GM18499 (cell line): ENCODE measurements at regions not wholly inside any gene's neighbourhood (a gene's known extent, or its start where the extent isn't known, plus 50 kb on each side); places are given as distances from the start of the nearest gene placed in this dataset.
"Not testable (repeated sequence)": the region's sequence is repeated elsewhere in the genome, so short reads cannot be mapped to it uniquely, and the experiment has no call there.

ENCODE experiments used
- ATAC-seq: cut with Tn5 transposase; IDR thresholded peaks from one replicate; pipeline ENCODE4 v1.9.1; 2021; ENCODE audit warnings: moderate number of reproducible peaks; ENCODE audit not compliant: insufficient read depth, unreplicated experiment

- ATAC-seq: no peak
Observed at GRCh38 chr3:187889601-187890404, 144.5 kb upstream of the BCL6 start.

GRCh38 chr3:187890405-187890752 is 145.1 kb upstream of the BCL6 start:
- not testable (repeated sequence) for ATAC-seq

GRCh38 chr3:187896646-187897045 is 151.4 kb upstream of the BCL6 start:
- ATAC-seq: no peak

GRCh38 chr3:187899246-187899645 is 154.0 kb upstream of the BCL6 start:
- no peak for ATAC-seq

- no peak for ATAC-seq
Observed at GRCh38 chr3:187900993-187901755, 155.9 kb upstream of the BCL6 start.

- no peak for ATAC-seq
Observed at GRCh38 chr3:187902041-187902471, 156.8 kb upstream of the BCL6 start.

- no peak for ATAC-seq
Observed at GRCh38 chr3:187902936-187903335, 157.7 kb upstream of the BCL6 start.

- no peak for ATAC-seq
Observed at GRCh38 chr3:187903697-187904096, 158.4 kb upstream of the BCL6 start.

GRCh38 chr3:187906416-187906815 is 161.1 kb upstream of the BCL6 start:
- ATAC-seq: no peak

- no peak for ATAC-seq
Observed at GRCh38 chr3:187906920-187907319, 161.7 kb upstream of the BCL6 start.

GRCh38 chr3:187909866-187910265 is 164.6 kb upstream of the BCL6 start:
- no peak for ATAC-seq

GRCh38 chr3:187912007-187912406 is 166.7 kb upstream of the BCL6 start:
- ATAC-seq: no peak

GRCh38 chr3:187913617-187914033 is 168.4 kb upstream of the BCL6 start:
- no peak for ATAC-seq

GRCh38 chr3:187914231-187914630 is 169.0 kb upstream of the BCL6 start:
- ATAC-seq: no peak

GRCh38 chr3:187916072-187916471 is 170.8 kb upstream of the BCL6 start:
- ATAC-seq: no peak

- ATAC-seq: no peak
Observed at GRCh38 chr3:187918081-187918644, 172.9 kb upstream of the BCL6 start.

GRCh38 chr3:187919048-187919447 is 173.8 kb upstream of the BCL6 start:
- peak; percentile 81 for ATAC-seq

GRCh38 chr3:187919544-187919943 is 174.3 kb upstream of the BCL6 start:
- ATAC-seq: peak; percentile 23

GRCh38 chr3:187920030-187920429 is 174.8 kb upstream of the BCL6 start:
- ATAC-seq: no peak

- ATAC-seq: no peak
Observed at GRCh38 chr3:187920913-187921312, 175.6 kb upstream of the BCL6 start.

- no peak for ATAC-seq
Observed at GRCh38 chr3:187921391-187922074, 176.3 kb upstream of the BCL6 start.
